SK-N-SH (cell line): ENCODE measurements at regions not wholly inside any gene's neighbourhood (a gene's known extent, or its start where the extent isn't known, plus 50 kb on each side); places are given as distances from the start of the nearest gene placed in this dataset.

Experiments
- CTCF ChIA-PET: fragments of 300-600, 350-600 bp; formaldehyde crosslinking; extraction: SDS; loops from one replicate; lab custom pipeline; 2021; lab: Yijun Ruan, JAX
- POLR2A ChIA-PET: fragments of 350-600 bp; sonication (Branson Sonifier 250); formaldehyde crosslinking; extraction: SDS; loops from one replicate; lab custom pipeline; 2020; ENCODE audit warnings: antibody characterized with exemption, inconsistent platforms; lab: Yijun Ruan, JAX
- DNase-seq: peaks from one replicate; pipeline ENCODE4 v3.0.0; 2012
- H2AFZ ChIP-seq: fragments of 200-600 bp; sonication (generic); 2 replicates; pipeline ENCODE4 v1.8.1; 2016; ENCODE audit warnings: antibody characterized with exemption, mild to moderate bottlenecking, low read depth
- H3F3A ChIP-seq: fragments of 200-600 bp; sonication (generic); replicated peaks from 2 replicates; pipeline ENCODE3; 2016; ENCODE audit warnings: antibody characterized with exemption, mild to moderate bottlenecking; ENCODE audit not compliant: insufficient read depth
- H3K27ac ChIP-seq, 2 experiments: fragments of 200-500 bp in 1 of 2; fragments of 200-600 bp in 1 of 2; sonication (Bioruptor generic) in 1 of 2; sonication (generic), shearing (Covaris generic) in 1 of 2; 2 replicates each; pipeline versions ENCODE4 v1.5.1 to v1.6.1; 2014 to 2016; ENCODE audit warnings: low read depth in 2 of 2, inconsistent platforms in 1 of 2, low read length in 1 of 2, mild to moderate bottlenecking in 1 of 2, mixed read lengths in 1 of 2
- H3K27me3 ChIP-seq: fragments of 200-600 bp; sonication (generic), shearing (Covaris generic); 2 replicates; pipeline ENCODE4 v1.6.1; 2016; ENCODE audit warnings: mixed run types; ENCODE audit not compliant: insufficient read depth
- H3K36me3 ChIP-seq, 2 experiments: fragments of 200-500 bp in 1 of 2; fragments of 200-600 bp in 1 of 2; sonication (Bioruptor generic) in 1 of 2; sonication (generic) in 1 of 2; replicated peaks in 1 of 2; 2 replicates each; pipeline versions ENCODE3 to v1.5.1; 2014 to 2016; ENCODE audit warnings: low read length in 1 of 2, mild to moderate bottlenecking in 1 of 2; ENCODE audit not compliant: insufficient read depth in 2 of 2, control insufficient read depth in 1 of 2
- H3K4me1 ChIP-seq, 2 experiments: fragments of 200-500 bp in 1 of 2; fragments of 200-600 bp in 1 of 2; sonication (Bioruptor generic) in 1 of 2; sonication (generic), shearing (Covaris generic) in 1 of 2; 2 replicates each; pipeline versions ENCODE4 v1.5.1 to v1.6.1; 2014 to 2016; ENCODE audit warnings: low read depth in 1 of 2, low read length in 1 of 2, mixed run types in 1 of 2; ENCODE audit not compliant: insufficient read depth in 2 of 2, control insufficient read depth in 1 of 2
- H3K4me2 ChIP-seq: fragments of 200-600 bp; sonication (generic), shearing (Covaris generic); 2 replicates; pipeline ENCODE4 v1.6.1; 2017; ENCODE audit warnings: mixed run types
- H3K4me3 ChIP-seq, 2 experiments: fragments of 200-500 bp in 1 of 2; fragments of 200-600 bp in 1 of 2; sonication (Bioruptor generic) in 1 of 2; sonication (generic), shearing (Covaris generic) in 1 of 2; 2 replicates each; pipeline versions ENCODE4 v1.5.1 to v1.8.1; 2014 to 2016; ENCODE audit warnings: low read depth in 2 of 2, inconsistent platforms in 1 of 2, low read length in 1 of 2, mild to moderate bottlenecking in 1 of 2, mixed read lengths in 1 of 2, moderate library complexity in 1 of 2
- H3K79me2 ChIP-seq: fragments of 200-600 bp; sonication (generic); 2 replicates; pipeline ENCODE4 v1.8.1; 2017; ENCODE audit warnings: mild to moderate bottlenecking; ENCODE audit not compliant: insufficient read depth
- H3K9ac ChIP-seq: fragments of 200-600 bp; sonication (generic); 2 replicates; pipeline ENCODE4 v1.6.1; 2017; ENCODE audit warnings: mixed run types
- H3K9me2 ChIP-seq: fragments of 200-600 bp; sonication (generic); 2 replicates; pipeline ENCODE4 v1.6.1; 2017; ENCODE audit warnings: mixed run types
- H3K9me3 ChIP-seq: fragments of 200-600 bp; sonication (generic); 2 replicates; pipeline ENCODE4 v1.6.1; 2017; ENCODE audit warnings: mixed run types, mild to moderate bottlenecking, moderate library complexity
- H4K20me1 ChIP-seq: fragments of 200-600 bp; sonication (generic); 2 replicates; pipeline ENCODE4 v1.6.1; 2017; ENCODE audit warnings: mild to moderate bottlenecking, mixed run types; ENCODE audit not compliant: insufficient read depth
- ELF1 ChIP-seq: IDR thresholded peaks from 2 replicates; pipeline ENCODE4 v1.4.0; 2012
- EP300 ChIP-seq, 2 experiments: IDR thresholded peaks; 2 replicates each; pipeline versions ENCODE4 v1.4.0 to v1.6.1; 2012; ENCODE audit warnings: borderline replicate concordance in 1 of 2, low read depth in 1 of 2, low read length in 1 of 2
- EZH2phosphoT487 ChIP-seq: fragments of 200-600 bp; sonication (generic); IDR thresholded peaks from 2 replicates; pipeline ENCODE4 v1.6.1; 2017; ENCODE audit warnings: low read depth, mixed run types, mild to moderate bottlenecking, antibody characterized with exemption, moderate library complexity, borderline replicate concordance
- FOSL2 ChIP-seq: IDR thresholded peaks from 2 replicates; pipeline ENCODE4 v1.4.0; 2012; ENCODE audit warnings: low read depth, mild to moderate bottlenecking, moderate library complexity, borderline replicate concordance
- FOXJ3 ChIP-seq: sonication (generic); formaldehyde crosslinking; IDR thresholded peaks from 2 replicates; pipeline ENCODE4 v1.5.1; 2020; ENCODE audit warnings: mild to moderate bottlenecking, missing genetic modification reagents
- GATA2 ChIP-seq: sonication (generic); formaldehyde crosslinking; IDR thresholded peaks from 2 replicates; pipeline ENCODE4 v1.5.0; 2020; ENCODE audit warnings: mild to moderate bottlenecking, missing genetic modification reagents
- MEF2A ChIP-seq: IDR thresholded peaks from 2 replicates; pipeline ENCODE4 v1.4.0; 2012; ENCODE audit warnings: low read depth, borderline replicate concordance
- NFIC ChIP-seq: IDR thresholded peaks from 2 replicates; pipeline ENCODE4 v1.4.0; 2012; ENCODE audit warnings: borderline replicate concordance
- PBX3 ChIP-seq: IDR thresholded peaks from 2 replicates; pipeline ENCODE4; 2012
- POLR2AphosphoS5 ChIP-seq: IDR thresholded peaks from 2 replicates; pipeline ENCODE4 v1.6.1; 2012; ENCODE audit warnings: low read depth, low read length
- RAD21 ChIP-seq: IDR thresholded peaks from 2 replicates; pipeline ENCODE4 v1.6.1; 2012; ENCODE audit warnings: mild to moderate bottlenecking, low read length
- SMC3 ChIP-seq: IDR thresholded peaks from 2 replicates; pipeline ENCODE4 v1.6.1; 2012; ENCODE audit warnings: low read depth, low read length, improper control_type of control experiment
- TCF12 ChIP-seq: IDR thresholded peaks from 2 replicates; pipeline ENCODE4 v1.4.0; 2012
- TEAD4 ChIP-seq: IDR thresholded peaks from 2 replicates; pipeline ENCODE4 v1.4.0; 2012; ENCODE audit warnings: mild to moderate bottlenecking, borderline replicate concordance; ENCODE audit not compliant: insufficient read depth
- USF2 ChIP-seq: fragments of 150-350 bp; IDR thresholded peaks from 2 replicates; pipeline ENCODE4 v1.6.1; 2017; ENCODE audit warnings: antibody characterized with exemption, low read length, low read depth, borderline replicate concordance
- ZBTB33 ChIP-seq: IDR thresholded peaks from 2 replicates; pipeline ENCODE4 v1.4.0; 2012; ENCODE audit warnings: low read depth, borderline replicate concordance
- WGBS: methylation state at CpG from one replicate; pipeline ENCODE4 v1.1.6; 2017; ENCODE audit warnings: low lambda C conversion rate; 5-methylcytosine and 5-hydroxymethylcytosine counted together
- TF ChIP-seq, protein P1 (sequence below): IDR thresholded peaks from 2 replicates; pipeline ENCODE4 v1.4.0; 2012; ENCODE audit warnings: low read depth
- TF ChIP-seq, protein P2 (sequence below): IDR thresholded peaks from 2 replicates; pipeline ENCODE4 v1.4.0; 2012; ENCODE audit warnings: low read depth, borderline replicate concordance
- TF ChIP-seq, protein P3 (sequence below): IDR thresholded peaks from 2 replicates; pipeline ENCODE4 v1.6.1; 2012; ENCODE audit warnings: mild to moderate bottlenecking, low read depth, low read length, moderate library complexity

DNA sequence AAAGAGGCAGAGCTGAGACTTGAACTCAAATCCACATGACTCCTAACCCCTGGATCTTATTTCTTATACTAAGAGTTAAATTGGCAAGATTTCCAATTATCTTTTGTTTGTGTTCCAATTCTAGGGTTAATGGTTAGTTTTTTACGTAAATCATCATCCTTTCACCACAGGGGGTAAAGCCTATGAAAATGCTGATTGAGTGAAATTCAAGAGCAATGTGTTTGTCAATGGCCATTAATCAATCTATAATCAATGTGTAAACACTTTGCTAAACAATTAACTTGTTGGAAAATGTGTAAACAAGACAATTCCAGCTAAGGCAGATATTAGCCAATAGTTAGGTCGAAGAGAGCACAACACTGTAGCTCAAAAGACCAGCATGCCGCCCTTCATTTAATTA lies 376.5 kb upstream of the ACVR2A start:
- POLR2A ChIA-PET: no interaction called here
- WGBS: 28% methylated on average over 3 of the region's 3 CpGs
- TF ChIP-seq ELF1: no peak
- TF ChIP-seq POLR2AphosphoS5: no peak
- TF ChIP-seq MEF2A: no peak
- TF ChIP-seq EP300 (IDR thresholded peaks at IDR 0.05; ENCODE audit: borderline replicate concordance in 1 of 2, low read depth in 1 of 2, low read length in 1 of 2): no peak
- no peak for TF ChIP-seq NFIC
- no peak for TF ChIP-seq SMC3
- TF ChIP-seq PBX3: no peak
- TF ChIP-seq, protein P1, sequence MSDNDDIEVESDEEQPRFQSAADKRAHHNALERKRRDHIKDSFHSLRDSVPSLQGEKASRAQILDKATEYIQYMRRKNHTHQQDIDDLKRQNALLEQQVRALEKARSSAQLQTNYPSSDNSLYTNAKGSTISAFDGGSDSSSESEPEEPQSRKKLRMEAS: no peak
- TF ChIP-seq FOXJ3 (CRISPR knock-in tag): no peak
- no peak for TF ChIP-seq RAD21
- TF ChIP-seq, protein P2, sequence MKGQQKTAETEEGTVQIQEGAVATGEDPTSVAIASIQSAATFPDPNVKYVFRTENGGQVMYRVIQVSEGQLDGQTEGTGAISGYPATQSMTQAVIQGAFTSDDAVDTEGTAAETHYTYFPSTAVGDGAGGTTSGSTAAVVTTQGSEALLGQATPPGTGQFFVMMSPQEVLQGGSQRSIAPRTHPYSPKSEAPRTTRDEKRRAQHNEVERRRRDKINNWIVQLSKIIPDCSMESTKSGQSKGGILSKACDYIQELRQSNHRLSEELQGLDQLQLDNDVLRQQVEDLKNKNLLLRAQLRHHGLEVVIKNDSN: no peak
- TF ChIP-seq GATA2 (CRISPR knock-in tag): no peak
- TF ChIP-seq FOSL2: no peak
- no peak for TF ChIP-seq ZBTB33
- TF ChIP-seq TCF12: no peak
- no peak for TF ChIP-seq TEAD4
- no peak for TF ChIP-seq EZH2phosphoT487
- TF ChIP-seq, protein P3, sequence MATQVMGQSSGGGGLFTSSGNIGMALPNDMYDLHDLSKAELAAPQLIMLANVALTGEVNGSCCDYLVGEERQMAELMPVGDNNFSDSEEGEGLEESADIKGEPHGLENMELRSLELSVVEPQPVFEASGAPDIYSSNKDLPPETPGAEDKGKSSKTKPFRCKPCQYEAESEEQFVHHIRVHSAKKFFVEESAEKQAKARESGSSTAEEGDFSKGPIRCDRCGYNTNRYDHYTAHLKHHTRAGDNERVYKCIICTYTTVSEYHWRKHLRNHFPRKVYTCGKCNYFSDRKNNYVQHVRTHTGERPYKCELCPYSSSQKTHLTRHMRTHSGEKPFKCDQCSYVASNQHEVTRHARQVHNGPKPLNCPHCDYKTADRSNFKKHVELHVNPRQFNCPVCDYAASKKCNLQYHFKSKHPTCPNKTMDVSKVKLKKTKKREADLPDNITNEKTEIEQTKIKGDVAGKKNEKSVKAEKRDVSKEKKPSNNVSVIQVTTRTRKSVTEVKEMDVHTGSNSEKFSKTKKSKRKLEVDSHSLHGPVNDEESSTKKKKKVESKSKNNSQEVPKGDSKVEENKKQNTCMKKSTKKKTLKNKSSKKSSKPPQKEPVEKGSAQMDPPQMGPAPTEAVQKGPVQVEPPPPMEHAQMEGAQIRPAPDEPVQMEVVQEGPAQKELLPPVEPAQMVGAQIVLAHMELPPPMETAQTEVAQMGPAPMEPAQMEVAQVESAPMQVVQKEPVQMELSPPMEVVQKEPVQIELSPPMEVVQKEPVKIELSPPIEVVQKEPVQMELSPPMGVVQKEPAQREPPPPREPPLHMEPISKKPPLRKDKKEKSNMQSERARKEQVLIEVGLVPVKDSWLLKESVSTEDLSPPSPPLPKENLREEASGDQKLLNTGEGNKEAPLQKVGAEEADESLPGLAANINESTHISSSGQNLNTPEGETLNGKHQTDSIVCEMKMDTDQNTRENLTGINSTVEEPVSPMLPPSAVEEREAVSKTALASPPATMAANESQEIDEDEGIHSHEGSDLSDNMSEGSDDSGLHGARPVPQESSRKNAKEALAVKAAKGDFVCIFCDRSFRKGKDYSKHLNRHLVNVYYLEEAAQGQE: no peak
- no peak for TF ChIP-seq USF2
- TF ChIP-seq, all 33 proteins: peak for 0
- no peak overlapping the region for H2AFZ ChIP-seq
- H3K27ac ChIP-seq: no peak overlapping the region
- CTCF ChIA-PET: no interaction called here
- H3K9me3 ChIP-seq: no peaks in the 10 kb centered on the region
- H3K9me2 ChIP-seq: no peaks in the 10 kb centered on the region
- no peaks in the 10 kb centered on the region for H3F3A ChIP-seq
- no peak overlapping the region for H3K9ac ChIP-seq
- H3K4me1 ChIP-seq: no peaks in the 10 kb centered on the region
- H3K79me2 ChIP-seq: no peaks in the 10 kb centered on the region
- no peaks in the 10 kb centered on the region for H4K20me1 ChIP-seq
- no peak overlapping the region for H3K4me3 ChIP-seq
- no peaks in the 10 kb centered on the region for H3K27me3 ChIP-seq
- H3K4me2 ChIP-seq: no peak overlapping the region
- H3K36me3 ChIP-seq: no peaks in the 10 kb centered on the region
- no peak for DNase-seq
